Activated T-cell treated with anti-CD3 and anti-CD28 coated beads, Interleukin-2, amount 50 U/mL, for 72 hours (primary cell): ENCODE measurements at regions not wholly inside any gene's neighbourhood (a gene's known extent, or its start where the extent isn't known, plus 50 kb on each side); places are given as distances from the start of the nearest gene placed in this dataset.
"Not testable (repeated sequence)": the region's sequence is repeated elsewhere in the genome, so short reads cannot be mapped to it uniquely, and the experiment has no call there.

Experiments
- ATAC-seq, 2 donors: fragments of 150-1000 bp; cut with Tn5 transposase; replicated peaks in 1 of 2; 2 replicates each; pipeline ENCODE4 v1.10.0; 2021; ENCODE audit warnings: moderate library complexity in 2 of 2, mild to moderate bottlenecking in 1 of 2
- DNase-seq, 2 donors: peaks; one replicate each; pipeline ENCODE4 v3.0.0; 2021 to 2022; ENCODE audit warnings: mixed read lengths in 1 of 2
- H3K27ac Mint-ChIP-seq: one replicate; pipeline ENCODE4 v1.8.0; 2022; ENCODE audit warnings: mild to moderate bottlenecking, moderate library complexity, mixed read lengths
- H3K27me3 Mint-ChIP-seq: one replicate; pipeline ENCODE4 v1.8.0; 2022; ENCODE audit warnings: low read depth, mixed read lengths
- H3K36me3 Mint-ChIP-seq, 2 donors: one replicate each; pipeline ENCODE4 v1.8.0; 2022; ENCODE audit warnings: mixed read lengths in 2 of 2, mild to moderate bottlenecking in 1 of 2; ENCODE audit not compliant: insufficient read depth in 2 of 2
- H3K4me1 Mint-ChIP-seq: one replicate; pipeline ENCODE4 v1.8.0; 2022; ENCODE audit warnings: low read depth, mixed read lengths
- H3K4me3 Mint-ChIP-seq, 2 donors: one replicate each; pipeline ENCODE4 v1.8.0; 2022; ENCODE audit warnings: mild to moderate bottlenecking in 2 of 2, mixed read lengths in 2 of 2, moderate library complexity in 2 of 2
- H3K9me3 Mint-ChIP-seq, 2 donors: one replicate each; pipeline ENCODE4 v1.8.0; 2022; ENCODE audit warnings: mixed read lengths in 2 of 2

- H3K4me1 Mint-ChIP-seq, result peaks cover 16% of the 10 kb centered on the region
- no peaks in the 10 kb centered on the region for H3K36me3 Mint-ChIP-seq
- H3K27me3 Mint-ChIP-seq, result no peaks in the 10 kb centered on the region
- no peak overlapping the region for H3K4me3 Mint-ChIP-seq
- peak; percentile 30 to 50 for ATAC-seq
- DNase-seq, result no peak
- no peak overlapping the region for H3K27ac Mint-ChIP-seq
- no peaks in the 10 kb centered on the region for H3K9me3 Mint-ChIP-seq
These were observed 271.3 kb upstream of the B3GALT2 start for GRCh38 chr1:193457676-193458075.

- Mint-ChIP-seq H3K36me3 (no peaks in the 10 kb centered on the region), H3K27me3 (no peaks in the 10 kb centered on the region), H3K27ac (no peak overlapping the region), H3K4me3 (no peak overlapping the region), H3K9me3 (no peaks in the 10 kb centered on the region), H3K4me1 (peaks cover 12% of the 10 kb centered on the region)
- ATAC-seq (peak; percentile 9 to 13), DNase-seq (no peak)
These were observed 270.4 kb upstream of the B3GALT2 start for GRCh38 chr1:193456811-193457280.

DNA sequence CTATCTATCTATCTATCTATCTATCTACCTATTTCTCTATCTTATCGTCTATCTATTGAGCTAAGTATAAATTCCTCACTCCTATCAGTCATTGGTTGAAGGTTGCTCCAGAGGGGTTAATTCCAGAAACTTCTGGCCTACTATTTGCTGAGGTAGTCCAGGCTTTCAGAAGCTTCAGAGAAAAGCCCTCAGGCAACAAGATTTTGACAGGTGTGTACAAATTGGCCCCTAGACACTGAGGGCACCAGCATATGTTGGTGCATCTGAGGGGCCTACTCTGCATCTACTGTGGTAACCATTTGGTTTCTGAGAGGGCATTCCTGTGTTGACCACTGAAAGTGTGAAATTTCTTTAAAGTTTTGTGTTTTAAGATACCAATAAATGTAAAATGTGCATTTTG, 265.2 kb upstream of the B3GALT2 start:
- no peaks in the 10 kb centered on the region for H3K36me3 Mint-ChIP-seq
- DNase-seq (no peak), ATAC-seq (no peak)
- no peak overlapping the region for H3K27ac Mint-ChIP-seq
- H3K9me3 Mint-ChIP-seq, result peaks cover 2% of the 10 kb centered on the region in 2 donors
- peaks cover 26% of the 10 kb centered on the region for H3K4me1 Mint-ChIP-seq
- no peaks in the 10 kb centered on the region for H3K27me3 Mint-ChIP-seq
- H3K4me3 Mint-ChIP-seq, result no peak overlapping the region

DNA sequence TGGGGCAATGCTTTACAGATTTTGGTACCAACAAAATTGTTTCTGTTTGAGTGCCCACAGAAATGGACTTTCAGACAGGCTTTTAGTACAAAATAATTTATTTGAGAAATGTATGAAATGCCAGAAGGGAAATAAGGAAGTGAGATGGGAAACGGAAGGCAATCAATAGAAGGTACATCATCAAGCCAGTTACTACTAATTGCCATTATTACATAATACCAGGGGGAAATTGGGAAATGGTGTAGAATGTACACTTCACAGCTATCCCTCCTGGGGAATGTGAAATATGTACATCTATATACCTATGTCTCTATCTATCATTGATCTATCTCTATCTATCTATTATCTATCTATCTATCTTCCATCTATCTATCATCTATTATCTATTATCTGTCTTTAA, 264.6 kb upstream of the B3GALT2 start:
- Mint-ChIP-seq H3K27ac (no peak overlapping the region), H3K36me3 (peaks cover 0 to 2% of the 10 kb centered on the region in 2 donors), H3K4me3 (no peak overlapping the region), H3K4me1 (peaks cover 26% of the 10 kb centered on the region), H3K27me3 (no peaks in the 10 kb centered on the region), H3K9me3 (peaks cover 2% of the 10 kb centered on the region in 2 donors)
- ATAC-seq, result no peak
- DNase-seq, result no peak

DNA sequence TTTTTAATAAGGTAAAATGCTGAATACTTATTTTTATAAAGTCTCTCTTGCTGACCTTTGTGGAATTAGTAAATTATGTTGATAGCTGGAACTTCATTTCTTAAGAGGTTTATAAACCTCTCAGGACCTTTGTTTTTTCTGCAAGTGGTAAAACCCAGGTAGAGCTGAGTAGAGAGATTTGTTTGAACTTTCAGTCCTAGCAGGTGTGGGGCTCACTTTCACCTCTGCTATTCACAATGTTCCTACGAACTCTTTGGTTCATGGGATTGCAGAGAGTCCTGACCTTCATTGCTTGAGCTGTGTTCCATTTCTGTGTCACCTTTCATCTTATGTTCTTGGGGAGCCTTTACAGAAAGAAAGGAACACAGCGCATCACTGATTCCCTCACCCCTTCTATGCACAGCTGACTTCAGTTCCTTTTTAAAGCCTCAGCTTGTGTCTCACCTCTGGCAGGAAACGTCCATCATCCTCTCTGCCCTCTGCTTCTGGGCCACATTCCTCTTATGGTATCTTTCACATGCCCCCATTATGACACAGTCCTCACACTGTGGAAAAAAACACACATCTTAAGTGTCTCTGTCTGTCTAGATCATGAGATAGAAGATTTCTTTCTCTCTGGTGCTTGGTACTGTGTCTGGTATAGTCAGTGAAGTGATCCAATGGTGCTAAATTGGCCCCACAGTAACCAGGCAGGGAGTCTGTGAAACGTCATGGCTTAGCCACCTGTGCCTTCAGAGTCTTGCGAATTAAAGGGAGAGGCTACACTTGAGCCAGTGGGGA, 262.5 kb upstream of the B3GALT2 start:
- H3K9me3 Mint-ChIP-seq, result peaks cover 2% of the 10 kb centered on the region in 2 donors
- ATAC-seq, result peak; percentile 94 to 96
- H3K36me3 Mint-ChIP-seq, result peaks cover 0 to 2% of the 10 kb centered on the region in 2 donors
- no peaks in the 10 kb centered on the region for H3K27me3 Mint-ChIP-seq
- DNase-seq, result peak; percentile 19 to 22
- H3K4me1 Mint-ChIP-seq, result peaks cover 26% of the 10 kb centered on the region
- peak overlapping the region; percentile 40 for H3K27ac Mint-ChIP-seq
- peak overlapping the region; percentile 58 to 71 for H3K4me3 Mint-ChIP-seq

DNA sequence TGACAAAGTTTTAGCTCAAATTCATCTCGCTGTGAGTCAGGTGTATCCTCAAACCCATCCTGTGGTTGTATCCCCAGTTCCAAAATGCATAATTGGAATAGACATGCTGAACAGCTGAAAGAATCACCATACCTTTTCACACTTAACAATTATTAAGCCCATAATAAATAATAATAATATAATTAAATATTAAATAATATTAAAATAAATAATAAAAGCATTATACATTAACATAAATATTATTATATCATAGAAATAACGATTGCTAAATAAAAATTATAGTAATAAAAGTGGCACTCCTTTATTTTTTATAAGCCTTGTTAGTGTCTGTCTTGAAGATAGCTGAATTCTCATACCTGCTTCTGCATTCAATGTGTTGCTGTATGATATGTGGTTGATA, 257.5 kb upstream of the B3GALT2 start:
- H3K27me3 Mint-ChIP-seq, result no peaks in the 10 kb centered on the region
- no peak for DNase-seq
- peaks cover 5 to 8% of the 10 kb centered on the region in 2 donors for H3K9me3 Mint-ChIP-seq
- H3K4me1 Mint-ChIP-seq, result peaks cover 5% of the 10 kb centered on the region
- no peak for ATAC-seq
- no peak overlapping the region for H3K4me3 Mint-ChIP-seq
- H3K27ac Mint-ChIP-seq, result no peak overlapping the region
- H3K36me3 Mint-ChIP-seq, result peaks cover 0 to 5% of the 10 kb centered on the region in 2 donors

DNA sequence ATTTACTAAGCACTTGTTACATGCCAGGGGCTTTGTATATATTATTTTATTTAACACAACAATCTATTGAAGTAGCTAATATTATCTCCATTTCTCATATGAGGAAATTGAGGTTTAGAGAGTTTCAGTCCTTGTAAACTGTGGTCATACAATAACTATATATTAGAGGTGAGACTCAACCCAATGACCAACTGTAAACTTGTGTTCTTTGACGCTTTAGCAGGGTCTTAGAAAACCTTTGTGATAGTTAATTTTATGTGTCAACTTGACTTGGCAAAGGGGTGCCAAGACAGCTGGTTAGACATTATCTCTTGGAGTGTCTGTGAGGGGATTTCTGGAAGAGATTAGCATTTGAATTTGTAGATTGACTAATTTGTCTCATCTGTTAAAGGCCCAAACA, 252.4 kb upstream of the B3GALT2 start:
- DNase-seq (no peak), ATAC-seq (no peak)
- no peaks in the 10 kb centered on the region for H3K27me3 Mint-ChIP-seq
- peak overlapping the region; percentile 42 for H3K27ac Mint-ChIP-seq
- H3K36me3 Mint-ChIP-seq, result peaks cover 3 to 17% of the 10 kb centered on the region in 2 donors
- H3K4me1 Mint-ChIP-seq, result peaks cover 25% of the 10 kb centered on the region
- H3K4me3 Mint-ChIP-seq, result no peak overlapping the region
- H3K9me3 Mint-ChIP-seq, result peaks cover 13 to 14% of the 10 kb centered on the region in 2 donors

GRCh38 chr1:193438312-193438711, 251.9 kb upstream of the B3GALT2 start:
- H3K4me1 Mint-ChIP-seq, result peaks cover 25% of the 10 kb centered on the region
- H3K9me3 Mint-ChIP-seq, result peaks cover 15 to 18% of the 10 kb centered on the region in 2 donors
- peaks cover 7 to 21% of the 10 kb centered on the region in 2 donors for H3K36me3 Mint-ChIP-seq
- DNase-seq (no peak), ATAC-seq (no peak)
- peak overlapping the region in 1 of 2 donors; percentile 56 for H3K4me3 Mint-ChIP-seq
- H3K27me3 Mint-ChIP-seq, result no peaks in the 10 kb centered on the region
- H3K27ac Mint-ChIP-seq, result peak overlapping the region; percentile 42

DNA sequence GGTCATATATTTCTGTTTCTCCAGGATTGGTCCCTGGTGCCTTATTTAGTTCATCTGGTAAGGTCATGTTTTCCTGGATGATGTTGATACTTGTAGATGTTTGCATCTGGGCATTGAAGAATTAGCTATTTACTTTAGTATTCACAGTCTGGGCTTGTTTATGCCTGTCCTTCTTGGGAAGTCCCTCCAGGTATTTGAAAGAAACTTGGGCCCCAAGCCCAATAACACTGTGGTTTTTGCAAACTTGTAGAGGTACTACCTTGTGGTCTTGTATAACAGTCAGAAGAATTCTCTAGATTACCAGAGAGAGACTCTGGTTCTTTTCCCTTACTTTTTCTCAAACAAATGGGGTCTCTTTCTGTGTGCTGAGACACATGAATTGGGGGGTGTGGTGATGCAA, 251.4 kb upstream of the B3GALT2 start:
- peaks cover 10 to 27% of the 10 kb centered on the region in 2 donors for H3K36me3 Mint-ChIP-seq
- ATAC-seq (peak; percentile 54 to 83), DNase-seq (peak in 1 of 2 donors; percentile 22)
- no peaks in the 10 kb centered on the region for H3K27me3 Mint-ChIP-seq
- H3K4me1 Mint-ChIP-seq, result peaks cover 25% of the 10 kb centered on the region
- peaks cover 16 to 20% of the 10 kb centered on the region in 2 donors for H3K9me3 Mint-ChIP-seq
- peak overlapping the region in 1 of 2 donors; percentile 56 for H3K4me3 Mint-ChIP-seq
- H3K27ac Mint-ChIP-seq, result no peak overlapping the region

- not testable (repeated sequence) for H3K27ac Mint-ChIP-seq, DNase-seq, H3K4me3 Mint-ChIP-seq, H3K27me3 Mint-ChIP-seq, ATAC-seq
- Mint-ChIP-seq H3K4me1 (peaks cover 25% of the 10 kb centered on the region), H3K36me3 (peaks cover 11 to 29% of the 10 kb centered on the region in 2 donors), H3K9me3 (peaks cover 16 to 20% of the 10 kb centered on the region in 2 donors)
These were observed 250.9 kb upstream of the B3GALT2 start for GRCh38 chr1:193437333-193437732.

DNA sequence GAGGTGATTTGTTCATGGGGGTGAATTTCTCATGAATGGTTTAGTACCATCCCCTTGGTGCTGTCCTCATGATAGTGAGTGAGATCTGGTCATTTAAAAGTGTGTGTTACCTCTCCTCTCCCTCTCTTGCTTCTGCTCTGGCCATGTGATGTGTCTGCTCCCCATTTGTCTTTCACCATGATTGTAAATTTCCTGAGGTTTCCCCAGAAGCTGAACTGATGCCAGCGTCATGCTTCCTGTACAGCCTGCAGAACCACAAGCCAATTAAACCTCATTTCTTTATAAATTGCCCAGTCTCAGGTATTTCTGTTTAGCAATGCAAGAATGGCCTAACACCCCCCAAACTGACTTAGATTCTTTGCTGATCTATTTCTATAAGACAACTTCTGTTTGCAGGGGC, 249.4 kb upstream of the B3GALT2 start:
- no peak for ATAC-seq
- H3K9me3 Mint-ChIP-seq, result peaks cover 17 to 20% of the 10 kb centered on the region in 2 donors

DNA sequence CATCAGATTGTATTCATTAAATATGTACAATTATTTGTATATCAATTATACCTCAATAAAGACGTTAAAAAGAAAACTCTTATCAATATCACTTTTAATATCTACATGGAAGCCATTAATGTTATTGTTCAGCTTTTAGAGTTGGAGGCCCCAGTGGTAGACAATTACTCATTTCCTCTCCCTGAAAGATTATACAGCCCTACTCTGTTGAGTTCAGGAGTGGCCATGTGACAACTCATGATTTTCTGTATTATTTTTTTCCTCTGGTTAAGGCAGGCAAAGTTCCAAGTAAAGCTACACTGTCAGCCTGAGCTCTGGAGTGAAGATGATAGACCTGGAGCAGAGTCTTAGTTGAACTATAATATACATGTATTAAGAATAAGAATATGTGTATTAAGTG, 247.9 kb upstream of the B3GALT2 start:
- Mint-ChIP-seq H3K4me1 (peaks cover 25% of the 10 kb centered on the region), H3K9me3 (peaks cover 12 to 17% of the 10 kb centered on the region in 2 donors), H3K4me3 (no peak overlapping the region), H3K27me3 (no peaks in the 10 kb centered on the region), H3K27ac (no peak overlapping the region), H3K36me3 (peaks cover 13 to 36% of the 10 kb centered on the region in 2 donors)
- no peak for DNase-seq
- no peak for ATAC-seq

More for the DNA sequence above, 249.4 kb upstream of the B3GALT2 start:
- no peak for DNase-seq
- H3K36me3 Mint-ChIP-seq, result peaks cover 13 to 36% of the 10 kb centered on the region in 2 donors
- no peak overlapping the region for H3K27ac Mint-ChIP-seq
- H3K4me3 Mint-ChIP-seq, result no peak overlapping the region
- H3K4me1 Mint-ChIP-seq, result peaks cover 25% of the 10 kb centered on the region
- H3K27me3 Mint-ChIP-seq, result no peaks in the 10 kb centered on the region

- DNase-seq (no peak), ATAC-seq (no peak)
- Mint-ChIP-seq H3K9me3 (peaks cover 12 to 17% of the 10 kb centered on the region in 2 donors), H3K4me3 (no peak overlapping the region), H3K36me3 (peaks cover 13 to 36% of the 10 kb centered on the region in 2 donors), H3K27ac (no peak overlapping the region), H3K4me1 (peaks cover 23% of the 10 kb centered on the region), H3K27me3 (no peaks in the 10 kb centered on the region)
These were observed 247.2 kb upstream of the B3GALT2 start for GRCh38 chr1:193433599-193433998.
